Activated CD8-positive, alpha-beta memory T cell treated with anti-CD3 and anti-CD28 coated beads for 4 hours (primary cell): ENCODE measurements at regions not wholly inside any gene's neighbourhood (a gene's known extent, or its start where the extent isn't known, plus 50 kb on each side); places are given as distances from the start of the nearest gene placed in this dataset.
"Not testable (repeated sequence)": the region's sequence is repeated elsewhere in the genome, so short reads cannot be mapped to it uniquely, and the experiment has no call there.

Experiments
- DNase-seq, 2 donors: peaks; one replicate each; pipeline ENCODE4 v3.0.0-alpha.2; 2020; ENCODE audit warnings: low read depth in 2 of 2

- DNase-seq: no peak
These were observed 135.7 kb downstream of the RPS4Y2 start for GRCh38 chrY:20891440-20892160.

GRCh38 chrY:20925350-20926091 is 169.6 kb downstream of the RPS4Y2 start:
- DNase-seq: not testable (repeated sequence)

GRCh38 chrY:20929691-20930342 is 173.9 kb downstream of the RPS4Y2 start:
- no peak for DNase-seq

GRCh38 chrY:20936709-20937251 is 180.9 kb downstream of the RPS4Y2 start:
- DNase-seq: not testable (repeated sequence)

GRCh38 chrY:20961512-20961911 is 205.6 kb downstream of the RPS4Y2 start:
- no peak for DNase-seq

GRCh38 chrY:20967828-20968227 is 211.9 kb downstream of the RPS4Y2 start:
- no peak for DNase-seq

GRCh38 chrY:20968237-20968636 is 212.3 kb downstream of the RPS4Y2 start:
- DNase-seq: no peak

- DNase-seq: no peak
These were observed 215.5 kb downstream of the RPS4Y2 start for GRCh38 chrY:20971371-20971770.

- DNase-seq: no peak
These were observed 230.1 kb downstream of the RPS4Y2 start for GRCh38 chrY:20986037-20986436.

GRCh38 chrY:20990123-20990522 is 234.2 kb downstream of the RPS4Y2 start:
- no peak for DNase-seq

GRCh38 chrY:20990869-20991548 is 235.1 kb downstream of the RPS4Y2 start:
- no peak for DNase-seq

GRCh38 chrY:20997355-20997754 is 241.4 kb downstream of the RPS4Y2 start:
- DNase-seq: no peak

GRCh38 chrY:20998016-20998415 is 242.1 kb downstream of the RPS4Y2 start:
- DNase-seq: no peak

GRCh38 chrY:20998483-20998882 is 242.6 kb downstream of the RPS4Y2 start:
- DNase-seq: no peak

- DNase-seq: no peak
These were observed 245.2 kb downstream of the RPS4Y2 start for GRCh38 chrY:21001102-21001501.

GRCh38 chrY:21003059-21003458 is 247.2 kb downstream of the RPS4Y2 start:
- DNase-seq: no peak

- no peak for DNase-seq
These were observed 249.6 kb downstream of the RPS4Y2 start for GRCh38 chrY:21005531-21005930.

GRCh38 chrY:21021811-21022210 is 265.9 kb downstream of the RPS4Y2 start:
- no peak for DNase-seq

- DNase-seq: no peak
These were observed 266.6 kb downstream of the RPS4Y2 start for GRCh38 chrY:21022326-21023044.

GRCh38 chrY:21023906-21024305 is 268.0 kb downstream of the RPS4Y2 start:
- no peak for DNase-seq

GRCh38 chrY:21028506-21028905 is 272.6 kb downstream of the RPS4Y2 start:
- DNase-seq: no peak
